ENCODE measurements at regions not wholly inside any gene's neighbourhood (a gene's known extent, or its start where the extent isn't known, plus 50 kb on each side); places are given as distances from the start of the nearest gene placed in this dataset.

DNA sequence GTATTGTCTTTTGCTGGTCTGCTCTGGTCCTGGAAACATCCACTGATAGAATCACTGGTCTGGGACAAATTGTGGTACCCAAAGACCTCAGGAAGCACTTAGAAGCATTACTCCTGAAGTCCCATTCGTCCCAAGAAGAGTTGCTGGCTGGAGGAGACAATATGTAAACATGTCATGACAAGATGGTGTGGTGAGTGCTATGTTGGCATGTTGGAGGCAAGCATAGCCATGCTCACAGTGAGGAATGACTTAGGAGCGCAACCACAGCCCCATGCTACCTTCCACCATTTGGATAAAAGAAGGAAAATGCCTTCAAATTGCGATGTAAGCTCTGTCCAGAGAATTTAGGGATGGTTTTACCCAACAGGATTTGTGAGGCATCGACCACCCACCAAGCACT is 115.8 kb upstream of the STC2 start:
- H3K4me1 ChIP-seq (ENCODE audit: insufficient read depth), result no peaks in the 10 kb centered on the region
- H3K4me3 ChIP-seq, result no peak overlapping the region
- H4K20me1 ChIP-seq (ENCODE audit: insufficient read depth, poor library complexity, severe bottlenecking), result no peaks in the 10 kb centered on the region
- H3K9me3 ChIP-seq (ENCODE audit: low read depth), result no peaks in the 10 kb centered on the region
- no peaks in the 10 kb centered on the region for H3K36me3 ChIP-seq (replicated peaks; ENCODE audit: insufficient read depth, low read depth)
- H2AFZ ChIP-seq, result no peak overlapping the region
- no peaks in the 10 kb centered on the region for H3K27me3 ChIP-seq
- DNase-seq (ENCODE audit: low spot score), result no peak
- H3K27ac ChIP-seq, result no peak overlapping the region
- no peaks in the 10 kb centered on the region for H3K9me2 ChIP-seq (replicated peaks; ENCODE audit: insufficient read depth)
- 92% methylated on average over 4 of the region's 4 CpGs for WGBS (ENCODE audit: low lambda C conversion rate, missing lambda C conversion rate)
- no peak overlapping the region for H3K4me2 ChIP-seq
- H3K79me2 ChIP-seq, result no peaks in the 10 kb centered on the region
- no peak for TF ChIP-seq EZH2phosphoT487 (IDR thresholded peaks at IDR 0.05; ENCODE audit: low read depth, severe bottlenecking, unreplicated experiment)
- no peak for TF ChIP-seq EZH2 (IDR thresholded peaks at IDR 0.05; ENCODE audit: borderline replicate concordance)
- TF ChIP-seq, protein P1, sequence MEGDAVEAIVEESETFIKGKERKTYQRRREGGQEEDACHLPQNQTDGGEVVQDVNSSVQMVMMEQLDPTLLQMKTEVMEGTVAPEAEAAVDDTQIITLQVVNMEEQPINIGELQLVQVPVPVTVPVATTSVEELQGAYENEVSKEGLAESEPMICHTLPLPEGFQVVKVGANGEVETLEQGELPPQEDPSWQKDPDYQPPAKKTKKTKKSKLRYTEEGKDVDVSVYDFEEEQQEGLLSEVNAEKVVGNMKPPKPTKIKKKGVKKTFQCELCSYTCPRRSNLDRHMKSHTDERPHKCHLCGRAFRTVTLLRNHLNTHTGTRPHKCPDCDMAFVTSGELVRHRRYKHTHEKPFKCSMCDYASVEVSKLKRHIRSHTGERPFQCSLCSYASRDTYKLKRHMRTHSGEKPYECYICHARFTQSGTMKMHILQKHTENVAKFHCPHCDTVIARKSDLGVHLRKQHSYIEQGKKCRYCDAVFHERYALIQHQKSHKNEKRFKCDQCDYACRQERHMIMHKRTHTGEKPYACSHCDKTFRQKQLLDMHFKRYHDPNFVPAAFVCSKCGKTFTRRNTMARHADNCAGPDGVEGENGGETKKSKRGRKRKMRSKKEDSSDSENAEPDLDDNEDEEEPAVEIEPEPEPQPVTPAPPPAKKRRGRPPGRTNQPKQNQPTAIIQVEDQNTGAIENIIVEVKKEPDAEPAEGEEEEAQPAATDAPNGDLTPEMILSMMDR (IDR thresholded peaks at IDR 0.05; ENCODE audit: poor library complexity), result no peak

DNA sequence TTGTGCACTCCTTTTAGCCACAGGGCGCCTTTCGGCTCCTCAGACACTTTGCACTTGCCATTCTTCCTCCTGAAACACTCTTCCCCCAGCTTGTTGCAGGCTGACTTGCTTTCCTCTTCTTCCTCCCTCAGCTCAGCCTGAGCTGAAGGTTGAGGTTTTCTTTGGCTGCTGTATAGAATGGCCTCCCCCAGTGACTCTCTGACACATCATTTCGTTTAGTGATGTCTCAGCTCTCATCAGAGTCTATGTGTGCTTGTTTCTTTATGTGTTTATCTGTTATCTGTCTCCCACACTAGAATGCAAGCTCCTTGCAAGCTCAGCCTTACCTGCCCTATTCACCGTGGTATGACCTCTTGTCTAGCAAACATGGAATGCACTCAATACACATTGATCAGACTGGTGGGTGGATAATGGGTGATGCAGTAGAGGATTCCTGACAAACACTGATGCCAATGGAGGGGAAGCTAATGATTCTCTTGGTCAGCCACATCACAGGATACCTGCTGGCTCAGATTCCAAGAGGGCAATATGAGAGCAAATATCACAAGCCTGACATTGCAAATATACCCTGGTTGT is 112.9 kb upstream of the STC2 start:
- Histone ChIP-seq H2AFZ (no peak overlapping the region), H3K4me2 (no peak overlapping the region), H3K4me3 (no peak overlapping the region), H3K9me2 (replicated peaks; ENCODE audit: insufficient read depth) (no peaks in the 10 kb centered on the region), H3K4me1 (ENCODE audit: insufficient read depth) (no peaks in the 10 kb centered on the region), H4K20me1 (ENCODE audit: insufficient read depth, poor library complexity, severe bottlenecking) (no peaks in the 10 kb centered on the region), H3K27ac (no peak overlapping the region), H3K9me3 (ENCODE audit: low read depth) (no peaks in the 10 kb centered on the region), H3K79me2 (no peaks in the 10 kb centered on the region), H3K27me3 (no peaks in the 10 kb centered on the region), H3K36me3 (replicated peaks; ENCODE audit: insufficient read depth, low read depth) (no peaks in the 10 kb centered on the region)
- TF ChIP-seq EZH2phosphoT487 (IDR thresholded peaks at IDR 0.05; ENCODE audit: low read depth, severe bottlenecking, unreplicated experiment) (no peak), EZH2 (IDR thresholded peaks at IDR 0.05; ENCODE audit: borderline replicate concordance) (no peak)
- TF ChIP-seq, protein P1 (IDR thresholded peaks at IDR 0.05; ENCODE audit: poor library complexity), result no peak
- 64% methylated on average over 4 of the region's 4 CpGs for WGBS (ENCODE audit: low lambda C conversion rate, missing lambda C conversion rate)
- no peak for DNase-seq (ENCODE audit: low spot score)

DNA sequence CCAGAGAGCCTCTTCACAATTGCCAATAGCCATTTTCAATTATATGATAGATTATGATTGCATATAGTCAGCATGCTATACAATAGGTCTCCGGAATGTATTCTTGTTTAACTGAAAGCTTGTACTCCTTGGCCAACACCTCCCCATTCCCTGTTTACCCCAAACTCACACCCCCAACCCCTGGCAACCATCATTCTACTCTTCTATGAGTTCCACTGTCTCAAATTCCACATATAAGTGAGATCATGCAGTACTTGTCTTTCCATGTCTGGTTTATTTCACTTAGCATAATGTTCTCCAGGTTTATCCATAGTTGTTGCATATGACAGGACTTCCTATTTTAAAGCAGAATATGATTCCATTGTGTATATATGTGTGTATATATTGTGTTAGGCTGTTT is 110.7 kb upstream of the STC2 start:
- no peaks in the 10 kb centered on the region for H3K79me2 ChIP-seq
- no peak for DNase-seq (ENCODE audit: low spot score)
- 93% methylated on average over 1 of the region's 1 CpG for WGBS (ENCODE audit: low lambda C conversion rate, missing lambda C conversion rate)
- H3K27me3 ChIP-seq, result no peaks in the 10 kb centered on the region
- H4K20me1 ChIP-seq (ENCODE audit: insufficient read depth, poor library complexity, severe bottlenecking), result no peaks in the 10 kb centered on the region
- H3K9me3 ChIP-seq (ENCODE audit: low read depth), result no peaks in the 10 kb centered on the region
- TF ChIP-seq, protein P1 (IDR thresholded peaks at IDR 0.05; ENCODE audit: poor library complexity), result no peak
- TF ChIP-seq EZH2phosphoT487 (IDR thresholded peaks at IDR 0.05; ENCODE audit: low read depth, severe bottlenecking, unreplicated experiment) (no peak), EZH2 (IDR thresholded peaks at IDR 0.05; ENCODE audit: borderline replicate concordance) (no peak)
- no peak overlapping the region for H3K4me2 ChIP-seq
- no peaks in the 10 kb centered on the region for H3K9me2 ChIP-seq (replicated peaks; ENCODE audit: insufficient read depth)
- no peak overlapping the region for H2AFZ ChIP-seq
- H3K4me3 ChIP-seq, result no peak overlapping the region
- H3K4me1 ChIP-seq (ENCODE audit: insufficient read depth), result no peaks in the 10 kb centered on the region
- H3K27ac ChIP-seq, result no peak overlapping the region
- H3K36me3 ChIP-seq (replicated peaks; ENCODE audit: insufficient read depth, low read depth), result no peaks in the 10 kb centered on the region

DNA sequence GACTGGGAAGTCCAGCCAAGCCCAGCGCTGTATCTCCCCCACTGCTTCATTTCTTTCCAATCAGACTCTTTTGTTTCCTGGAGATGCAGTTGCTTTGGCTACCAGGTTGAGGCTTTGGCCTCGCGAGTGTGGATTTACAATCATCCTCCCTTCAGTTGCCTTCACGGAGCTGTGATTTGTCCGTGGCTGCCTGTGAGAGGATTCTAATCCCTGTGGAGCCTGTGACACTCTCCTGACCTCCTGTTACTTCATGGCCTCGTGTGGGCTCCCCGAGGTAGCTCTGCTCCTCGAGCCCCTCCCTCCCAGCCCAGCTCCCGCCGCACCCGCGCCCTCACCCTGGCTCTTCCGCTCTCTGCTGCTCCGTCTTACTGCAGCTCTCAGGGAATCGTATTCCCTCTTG is 107.2 kb upstream of the STC2 start:
- Histone ChIP-seq H3K4me1 (ENCODE audit: insufficient read depth) (no peaks in the 10 kb centered on the region), H3K9me2 (replicated peaks; ENCODE audit: insufficient read depth) (no peaks in the 10 kb centered on the region), H3K27ac (no peak overlapping the region), H2AFZ (no peak overlapping the region), H3K79me2 (no peaks in the 10 kb centered on the region), H3K4me3 (no peak overlapping the region), H3K9me3 (ENCODE audit: low read depth) (no peaks in the 10 kb centered on the region), H3K36me3 (replicated peaks; ENCODE audit: insufficient read depth, low read depth) (no peaks in the 10 kb centered on the region), H4K20me1 (ENCODE audit: insufficient read depth, poor library complexity, severe bottlenecking) (no peaks in the 10 kb centered on the region), H3K27me3 (no peaks in the 10 kb centered on the region), H3K4me2 (no peak overlapping the region)
- TF ChIP-seq, protein P1 (IDR thresholded peaks at IDR 0.05; ENCODE audit: poor library complexity), result no peak
- TF ChIP-seq EZH2 (IDR thresholded peaks at IDR 0.05; ENCODE audit: borderline replicate concordance) (no peak), EZH2phosphoT487 (IDR thresholded peaks at IDR 0.05; ENCODE audit: low read depth, severe bottlenecking, unreplicated experiment) (no peak)
- 72% methylated on average over 11 of the region's 15 CpGs for WGBS (ENCODE audit: low lambda C conversion rate, missing lambda C conversion rate)
- no peak for DNase-seq (ENCODE audit: low spot score)

All from hepatocyte (in vitro differentiated cells).